ENCODE measurements at regions not wholly inside any gene's neighbourhood (a gene's known extent, or its start where the extent isn't known, plus 50 kb on each side); places are given as distances from the start of the nearest gene placed in this dataset.

- TF ChIP-seq CTCF (conservative IDR thresholded peaks at IDR 0.05 in 1 of 2, IDR thresholded peaks at IDR 0.05 in 1 of 2; ENCODE audit: extremely low read depth in 1 of 2, insufficient read depth in 1 of 2, low read depth in 1 of 2, low read length in 2 of 2) (no peak), EZH2 (IDR thresholded peaks at IDR 0.05; ENCODE audit: borderline replicate concordance, low read length) (no peak)
Measured at GRCh38 chr12:94748726-94749421, 98.5 kb upstream of the TMCC3 start.
